Esophagus muscularis mucosa (tissue), 4 donors: ENCODE measurements at regions not wholly inside any gene's neighbourhood (a gene's known extent, or its start where the extent isn't known, plus 50 kb on each side); places are given as distances from the start of the nearest gene placed in this dataset.

Source experiments
- DNase-seq: peaks from one replicate; pipeline ENCODE4 v3.0.0-alpha.2; 2017; ENCODE audit errors: extremely low spot score
- H3K27ac ChIP-seq, 4 donors: fragments of 200-600 bp; sonication (generic); replicated peaks in 1 of 4; 1 replicate in 3 of 4; 2 replicates in 1 of 4; pipeline ENCODE4 v1.5.1; 2016 to 2019; ENCODE audit warnings: mild to moderate bottlenecking in 1 of 4
- H3K27me3 ChIP-seq, 4 donors: fragments of 200-600 bp; sonication (generic); one replicate each; pipeline versions ENCODE4 v1.5.1 to v1.6.0; 2016 to 2019
- H3K36me3 ChIP-seq, 4 donors: fragments of 200-600 bp; sonication (generic); one replicate each; pipeline ENCODE4 v1.5.1; 2016 to 2019
- H3K4me1 ChIP-seq, 4 donors: fragments of 200-600 bp; sonication (generic); one replicate each; pipeline ENCODE4 v1.5.1; 2016 to 2019
- H3K4me3 ChIP-seq, 4 donors: fragments of 200-600 bp; sonication (generic); 1 replicate in 2 of 4; 2 replicates in 2 of 4; pipeline ENCODE4 v1.5.1; 2016 to 2019; ENCODE audit warnings: mild to moderate bottlenecking in 4 of 4, moderate library complexity in 1 of 4
- H3K9me3 ChIP-seq, 4 donors: fragments of 200-600 bp; sonication (generic); 1 replicate in 3 of 4; 2 replicates in 1 of 4; pipeline ENCODE4 v1.5.1; 2016 to 2019
- EP300 ChIP-seq: sonication (generic); formaldehyde crosslinking; IDR thresholded peaks from one replicate; pipeline ENCODE4 v1.6.1; 2017; ENCODE audit warnings: antibody characterized with exemption
- POLR2A ChIP-seq: fragments of 450-650 bp; IDR thresholded peaks from one replicate; pipeline ENCODE4 v1.6.1; 2017; ENCODE audit warnings: antibody characterized with exemption, moderate library complexity, mild to moderate bottlenecking, low read depth
- POLR2AphosphoS5 ChIP-seq, 2 donors: sonication (generic); formaldehyde crosslinking; IDR thresholded peaks; one replicate each; pipeline ENCODE4 v1.6.1; 2017; ENCODE audit warnings: antibody characterized with exemption in 2 of 2
- WGBS: methylation state at CpG from one replicate; pipeline ENCODE4 v1.1.5; 2018; 5-methylcytosine and 5-hydroxymethylcytosine counted together
- intact Hi-C: fragments of 100-400 bp; cut with DNase I; formaldehyde crosslinking; loops from one replicate; pipeline ENCODE4 v1.15.1; 2023
- TF ChIP-seq, protein P1 (sequence below), 3 experiments: fragments of 200-600 bp in 2 of 3; fragments of 450-650 bp in 1 of 3; sonication (generic) in 2 of 3; IDR thresholded peaks; one replicate each; pipeline ENCODE4 v1.5.1; 2017 to 2019; ENCODE audit warnings: antibody characterized with exemption in 3 of 3, mild to moderate bottlenecking in 2 of 3, moderate library complexity in 1 of 3

- 63% methylated on average over 2 of the region's 2 CpGs for WGBS
- H3K9me3 ChIP-seq: no peaks in the 10 kb centered on the region
- H3K27ac ChIP-seq: no peak overlapping the region
- no peaks in the 10 kb centered on the region for H3K4me1 ChIP-seq
- no peak for TF ChIP-seq EP300
- no peak for TF ChIP-seq POLR2AphosphoS5 (IDR thresholded peaks at IDR 0.05)
- TF ChIP-seq, protein P1, sequence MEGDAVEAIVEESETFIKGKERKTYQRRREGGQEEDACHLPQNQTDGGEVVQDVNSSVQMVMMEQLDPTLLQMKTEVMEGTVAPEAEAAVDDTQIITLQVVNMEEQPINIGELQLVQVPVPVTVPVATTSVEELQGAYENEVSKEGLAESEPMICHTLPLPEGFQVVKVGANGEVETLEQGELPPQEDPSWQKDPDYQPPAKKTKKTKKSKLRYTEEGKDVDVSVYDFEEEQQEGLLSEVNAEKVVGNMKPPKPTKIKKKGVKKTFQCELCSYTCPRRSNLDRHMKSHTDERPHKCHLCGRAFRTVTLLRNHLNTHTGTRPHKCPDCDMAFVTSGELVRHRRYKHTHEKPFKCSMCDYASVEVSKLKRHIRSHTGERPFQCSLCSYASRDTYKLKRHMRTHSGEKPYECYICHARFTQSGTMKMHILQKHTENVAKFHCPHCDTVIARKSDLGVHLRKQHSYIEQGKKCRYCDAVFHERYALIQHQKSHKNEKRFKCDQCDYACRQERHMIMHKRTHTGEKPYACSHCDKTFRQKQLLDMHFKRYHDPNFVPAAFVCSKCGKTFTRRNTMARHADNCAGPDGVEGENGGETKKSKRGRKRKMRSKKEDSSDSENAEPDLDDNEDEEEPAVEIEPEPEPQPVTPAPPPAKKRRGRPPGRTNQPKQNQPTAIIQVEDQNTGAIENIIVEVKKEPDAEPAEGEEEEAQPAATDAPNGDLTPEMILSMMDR (IDR thresholded peaks at IDR 0.05): no peak
- TF ChIP-seq POLR2A: no peak
- intact Hi-C loops: no loop called here
- no peaks in the 10 kb centered on the region for H3K27me3 ChIP-seq
- H3K36me3 ChIP-seq: no peaks in the 10 kb centered on the region
- DNase-seq: no peak
- no peak overlapping the region for H3K4me3 ChIP-seq
Observed at GRCh38 chrX:121851033-121851432, 803.6 kb downstream of the GLUD2 start.

DNA sequence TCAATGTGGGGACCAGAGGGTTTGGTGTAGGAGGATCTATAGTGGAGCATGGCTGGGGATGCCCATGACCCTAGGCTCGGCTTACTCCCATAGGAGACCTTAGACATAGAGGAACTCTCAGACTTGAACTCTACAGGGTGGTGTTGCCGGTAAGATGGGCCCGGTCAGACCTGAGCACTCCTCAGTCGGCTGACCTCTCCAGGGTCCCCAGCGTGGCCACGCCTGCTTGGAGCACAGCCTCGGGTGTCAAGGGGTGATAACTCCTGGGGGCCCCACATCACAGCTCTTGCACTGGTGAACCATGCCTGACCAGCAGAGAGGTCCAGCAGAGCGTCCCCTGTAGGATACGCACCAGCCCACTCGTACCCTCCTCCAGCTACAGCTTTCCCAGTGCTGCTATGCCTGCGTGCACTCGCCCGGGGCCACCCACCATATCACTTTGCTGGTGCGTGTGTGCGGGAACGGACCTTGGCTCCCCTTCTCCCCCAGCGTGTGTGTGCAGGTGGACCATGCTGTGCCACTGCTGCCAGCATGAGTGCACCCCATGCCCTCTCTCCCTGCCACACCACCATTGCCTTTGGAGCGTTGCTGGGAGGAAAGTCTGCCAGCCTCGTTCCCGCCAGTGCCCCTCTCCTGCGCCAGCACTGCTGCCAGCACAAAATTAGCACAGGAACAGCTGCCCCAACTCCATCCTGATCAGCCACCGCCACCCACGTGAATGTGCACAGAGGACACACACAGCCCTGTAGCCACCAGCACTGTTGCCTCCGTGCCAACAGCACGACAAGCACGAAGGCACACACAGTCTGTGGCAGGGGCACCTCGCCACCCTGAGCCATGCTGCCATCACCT lies 806.6 kb downstream of the GLUD2 start:
- intact Hi-C loops: no loop called here
- Histone ChIP-seq H3K36me3 (no peaks in the 10 kb centered on the region), H3K4me3 (no peak overlapping the region), H3K9me3 (no peaks in the 10 kb centered on the region), H3K27me3 (no peaks in the 10 kb centered on the region), H3K27ac (no peak overlapping the region), H3K4me1 (no peaks in the 10 kb centered on the region)
- no peak for TF ChIP-seq POLR2A
- no peak for DNase-seq
- WGBS: 84% methylated on average over 21 of the region's 27 CpGs

DNA sequence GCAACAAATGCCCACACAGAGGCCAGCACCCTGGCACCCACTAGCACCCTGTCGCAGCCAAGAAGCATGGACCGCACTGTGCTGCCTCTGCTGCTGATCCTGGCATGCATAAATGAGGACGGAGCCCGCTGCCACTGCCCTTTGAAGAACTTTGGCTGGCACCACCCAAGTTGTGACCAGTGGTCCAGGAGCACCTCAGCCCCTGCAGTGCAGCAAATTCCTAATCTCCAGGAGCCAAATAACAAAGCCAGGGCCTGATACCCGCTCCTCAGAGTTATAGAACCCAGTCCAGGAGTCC lies 807.2 kb downstream of the GLUD2 start:
- Histone ChIP-seq H3K27ac (no peak overlapping the region), H3K9me3 (no peaks in the 10 kb centered on the region), H3K36me3 (no peaks in the 10 kb centered on the region), H3K4me1 (no peaks in the 10 kb centered on the region), H3K27me3 (no peaks in the 10 kb centered on the region), H3K4me3 (no peak overlapping the region)
- no peak for TF ChIP-seq EP300
- TF ChIP-seq, protein P1 (IDR thresholded peaks at IDR 0.05): no peak
- TF ChIP-seq POLR2AphosphoS5 (IDR thresholded peaks at IDR 0.05): no peak
- no peak for TF ChIP-seq POLR2A
- intact Hi-C loops: no loop called here
- 79% methylated on average over 5 of the region's 5 CpGs for WGBS
- no peak for DNase-seq

- Histone ChIP-seq H3K4me1 (no peaks in the 10 kb centered on the region), H3K9me3 (no peaks in the 10 kb centered on the region), H3K27ac (no peak overlapping the region), H3K36me3 (no peaks in the 10 kb centered on the region), H3K4me3 (no peak overlapping the region), H3K27me3 (no peaks in the 10 kb centered on the region)
- intact Hi-C loops: no loop called here
- TF ChIP-seq POLR2AphosphoS5 (IDR thresholded peaks at IDR 0.05) (no peak), EP300 (no peak), POLR2A (no peak)
- TF ChIP-seq, protein P1 (IDR thresholded peaks at IDR 0.05): no peak
- no peak for DNase-seq
- 74% methylated on average over 8 of the region's 8 CpGs for WGBS
Observed at GRCh38 chrX:121858867-121859647, 811.6 kb downstream of the GLUD2 start.

- Histone ChIP-seq H3K36me3 (no peaks in the 10 kb centered on the region), H3K27me3 (no peaks in the 10 kb centered on the region), H3K4me1 (no peaks in the 10 kb centered on the region), H3K9me3 (no peaks in the 10 kb centered on the region), H3K4me3 (no peak overlapping the region), H3K27ac (no peak overlapping the region)
- TF ChIP-seq EP300 (no peak), POLR2AphosphoS5 (IDR thresholded peaks at IDR 0.05) (no peak), POLR2A (no peak)
- TF ChIP-seq, protein P1 (IDR thresholded peaks at IDR 0.05): no peak
- intact Hi-C loops: no loop called here
- WGBS: 75% methylated on average over 7 of the region's 7 CpGs
- no peak for DNase-seq
Observed at GRCh38 chrX:121863976-121864375, 816.6 kb downstream of the GLUD2 start.
